ENCODE measurements at regions not wholly inside any gene's neighbourhood (a gene's known extent, or its start where the extent isn't known, plus 50 kb on each side); places are given as distances from the start of the nearest gene placed in this dataset.
A peak's percentile ranks its signal among the peaks of the same experiment; 100 is the strongest.

GRCh38 chr21:38963006-38963405, 157.3 kb downstream of the ETS2 start:
- 90% methylated on average over 6 of the region's 6 CpGs for WGBS
- Histone ChIP-seq H3K4me3 (ENCODE audit: low read depth in 1 of 3, low read length in 3 of 3) (no peak overlapping the region), H3K27ac (ENCODE audit: low read depth in 1 of 2, low read length in 2 of 2) (no peak overlapping the region), H3K9me3 (ENCODE audit: control insufficient read depth in 4 of 4, low read length in 3 of 4) (peaks cover 0 to 3% (median 0%) of the 10 kb centered on the region in 4 donors), H3K36me3 (ENCODE audit: control insufficient read depth in 4 of 4, insufficient read depth in 3 of 4, low read depth in 1 of 4, low read length in 3 of 4) (no peaks in the 10 kb centered on the region), H3K4me1 (ENCODE audit: control insufficient read depth in 4 of 4, insufficient read depth in 4 of 4, low read length in 3 of 4) (peaks cover 4 to 27% (median 13%) of the 10 kb centered on the region in 4 donors), H3K27me3 (ENCODE audit: control insufficient read depth in 4 of 4, insufficient read depth in 4 of 4, low read length in 3 of 4) (no peaks in the 10 kb centered on the region), H3K9ac (ENCODE audit: low read depth in 1 of 2, low read length in 2 of 2) (no peak overlapping the region)
- DNase-seq (ENCODE audit: low spot score), result no peak
- TF ChIP-seq RAD21 (IDR thresholded peaks at IDR 0.05), result no peak
- TF ChIP-seq MAX (IDR thresholded peaks at IDR 0.05), result no peak

GRCh38 chr21:38960251-38960650, 154.5 kb downstream of the ETS2 start:
- TF ChIP-seq EGR1 (IDR thresholded peaks at IDR 0.05; ENCODE audit: low read depth in 2 of 2) (peak in 1 of 2 donors; percentile 2), JUND (IDR thresholded peaks at IDR 0.05) (peak in 1 of 2 donors; percentile 6), TAF1 (conservative IDR thresholded peaks at IDR 0.05) (no peak)
- DNase-seq (ENCODE audit: low spot score), result no peak
- Histone ChIP-seq H3K27ac (ENCODE audit: low read depth in 1 of 2, low read length in 2 of 2) (peak overlapping the region; percentile 84 to 86), H3K36me3 (ENCODE audit: control insufficient read depth in 4 of 4, insufficient read depth in 3 of 4, low read depth in 1 of 4, low read length in 3 of 4) (no peaks in the 10 kb centered on the region), H3K4me3 (ENCODE audit: low read depth in 1 of 3, low read length in 3 of 3) (no peak overlapping the region), H3K27me3 (ENCODE audit: control insufficient read depth in 4 of 4, insufficient read depth in 4 of 4, low read length in 3 of 4) (no peaks in the 10 kb centered on the region), H3K9me3 (ENCODE audit: control insufficient read depth in 4 of 4, low read length in 3 of 4) (peaks cover 0 to 3% (median 0%) of the 10 kb centered on the region in 4 donors), H3K9ac (ENCODE audit: low read depth in 1 of 2, low read length in 2 of 2) (peak overlapping the region in 1 of 2 donors; percentile 45), H3K4me1 (ENCODE audit: control insufficient read depth in 4 of 4, insufficient read depth in 4 of 4, low read length in 3 of 4) (peaks cover 9 to 38% (median 18%) of the 10 kb centered on the region in 4 donors)
- WGBS, result 90% methylated on average over 2 of the region's 2 CpGs

GRCh38 chr21:38959692-38960061, 153.9 kb downstream of the ETS2 start:
- Histone ChIP-seq H3K9me3 (ENCODE audit: control insufficient read depth in 4 of 4, low read length in 3 of 4) (peaks cover 0 to 3% (median 0%) of the 10 kb centered on the region in 4 donors), H3K27ac (ENCODE audit: low read depth in 1 of 2, low read length in 2 of 2) (peak overlapping the region; percentile 84 to 86), H3K4me3 (ENCODE audit: low read depth in 1 of 3, low read length in 3 of 3) (no peak overlapping the region), H3K9ac (ENCODE audit: low read depth in 1 of 2, low read length in 2 of 2) (peak overlapping the region in 1 of 2 donors; percentile 45), H3K27me3 (ENCODE audit: control insufficient read depth in 4 of 4, insufficient read depth in 4 of 4, low read length in 3 of 4) (no peaks in the 10 kb centered on the region), H3K4me1 (ENCODE audit: control insufficient read depth in 4 of 4, insufficient read depth in 4 of 4, low read length in 3 of 4) (peaks cover 9 to 38% (median 18%) of the 10 kb centered on the region in 4 donors), H3K36me3 (ENCODE audit: control insufficient read depth in 4 of 4, insufficient read depth in 3 of 4, low read depth in 1 of 4, low read length in 3 of 4) (no peaks in the 10 kb centered on the region)
- no peak for TF ChIP-seq FOXA1 (IDR thresholded peaks at IDR 0.05)
- TF ChIP-seq FOXA2 (IDR thresholded peaks at IDR 0.05), result no peak
- no peak for TF ChIP-seq NR2F2 (IDR thresholded peaks at IDR 0.05)
- no peak for TF ChIP-seq YY1 (IDR thresholded peaks at IDR 0.05)
- no peak for TF ChIP-seq EGR1 (IDR thresholded peaks at IDR 0.05; ENCODE audit: low read depth in 2 of 2)
- no peak for TF ChIP-seq SP1 (IDR thresholded peaks at IDR 0.05)
- no peak for TF ChIP-seq REST (IDR thresholded peaks at IDR 0.05)
- no peak for TF ChIP-seq ZBTB33 (IDR thresholded peaks at IDR 0.05)
- no peak for TF ChIP-seq RXRA (IDR thresholded peaks at IDR 0.05)
- no peak for TF ChIP-seq HNF4G (IDR thresholded peaks at IDR 0.05)
- TF ChIP-seq RAD21 (IDR thresholded peaks at IDR 0.05), result no peak
- TF ChIP-seq CTCF (IDR thresholded peaks at IDR 0.05; ENCODE audit: low read depth, low read length, missing input control), result no peak
- no peak for TF ChIP-seq MAX (IDR thresholded peaks at IDR 0.05)
- 86% methylated on average over 6 of the region's 6 CpGs for WGBS
- no peak for DNase-seq (ENCODE audit: low spot score)
